ENCODE measurements at regions not wholly inside any gene's neighbourhood (a gene's known extent, or its start where the extent isn't known, plus 50 kb on each side); places are given as distances from the start of the nearest gene placed in this dataset.
"Not testable (repeated sequence)": the region's sequence is repeated elsewhere in the genome, so short reads cannot be mapped to it uniquely, and the experiment has no call there.

- no peak for DNase-seq (ENCODE audit: low read depth in 2 of 2)
Measured at GRCh38 chr3:28033059-28033784, 208.2 kb upstream of the CMC1 start.

- DNase-seq (ENCODE audit: low read depth in 2 of 2): no peak
Measured at GRCh38 chr3:28036599-28037575, 204.5 kb upstream of the CMC1 start.

GRCh38 chr3:28039234-28039633 is 202.2 kb upstream of the CMC1 start:
- no peak for DNase-seq (ENCODE audit: low read depth in 2 of 2)

GRCh38 chr3:28039829-28040228 is 201.6 kb upstream of the CMC1 start:
- no peak for DNase-seq (ENCODE audit: low read depth in 2 of 2)

- no peak for DNase-seq (ENCODE audit: low read depth in 2 of 2)
Measured at GRCh38 chr3:28042095-28042635, 199.3 kb upstream of the CMC1 start.

GRCh38 chr3:28042707-28043106 is 198.7 kb upstream of the CMC1 start:
- no peak for DNase-seq (ENCODE audit: low read depth in 2 of 2)

GRCh38 chr3:28050120-28050519 is 191.3 kb upstream of the CMC1 start:
- no peak for DNase-seq (ENCODE audit: low read depth in 2 of 2)

GRCh38 chr3:28050885-28051284 is 190.5 kb upstream of the CMC1 start:
- peak in 1 of 2 donors; percentile 16 for DNase-seq (ENCODE audit: low read depth in 2 of 2)

GRCh38 chr3:28053759-28054158 is 187.7 kb upstream of the CMC1 start:
- DNase-seq (ENCODE audit: low read depth in 2 of 2): no peak

GRCh38 chr3:28056806-28057205 is 184.6 kb upstream of the CMC1 start:
- DNase-seq (ENCODE audit: low read depth in 2 of 2): no peak

GRCh38 chr3:28057539-28057938 is 183.9 kb upstream of the CMC1 start:
- DNase-seq (ENCODE audit: low read depth in 2 of 2): no peak

- not testable (repeated sequence) for DNase-seq (ENCODE audit: low read depth in 2 of 2)
Measured at GRCh38 chr3:28059199-28059598, 182.2 kb upstream of the CMC1 start.

GRCh38 chr3:28066020-28066419 is 175.4 kb upstream of the CMC1 start:
- DNase-seq (ENCODE audit: low read depth in 2 of 2): no peak

GRCh38 chr3:28067014-28067413 is 174.4 kb upstream of the CMC1 start:
- no peak for DNase-seq (ENCODE audit: low read depth in 2 of 2)

GRCh38 chr3:28068342-28068741 is 173.1 kb upstream of the CMC1 start:
- no peak for DNase-seq (ENCODE audit: low read depth in 2 of 2)

- DNase-seq (ENCODE audit: low read depth in 2 of 2): no peak
Measured at GRCh38 chr3:28069438-28069837, 172.0 kb upstream of the CMC1 start.

GRCh38 chr3:28076246-28076645 is 165.2 kb upstream of the CMC1 start:
- no peak for DNase-seq (ENCODE audit: low read depth in 2 of 2)

- DNase-seq (ENCODE audit: low read depth in 2 of 2): no peak
Measured at GRCh38 chr3:28077572-28077971, 163.8 kb upstream of the CMC1 start.

- no peak for DNase-seq (ENCODE audit: low read depth in 2 of 2)
Measured at GRCh38 chr3:28078536-28078935, 162.9 kb upstream of the CMC1 start.

GRCh38 chr3:28080716-28081115 is 160.7 kb upstream of the CMC1 start:
- no peak for DNase-seq (ENCODE audit: low read depth in 2 of 2)

GRCh38 chr3:28081533-28081947 is 159.9 kb upstream of the CMC1 start:
- no peak for DNase-seq (ENCODE audit: low read depth in 2 of 2)

GRCh38 chr3:28087591-28087990 is 153.8 kb upstream of the CMC1 start:
- no peak for DNase-seq (ENCODE audit: low read depth in 2 of 2)

Data from stimulated activated CD8-positive, alpha-beta memory T cell treated with anti-CD3 and anti-CD28 coated beads, Interleukin-7, amount 100 ng/mL, for 4 hours (primary cell).